Activated T-helper 1 cell treated with anti-CD3 and anti-CD28 coated beads, Interleukin-12 subunit alpha, Interleukin-12 subunit beta, Interleukin-2, Interleukin-4 antibody, amounts not matched to agents 30 ng/mL and 10 ng/mL and 1 ng/mL, durations not matched to agents 14 hours and 24 hours and 36 hours (primary cell): ENCODE measurements at regions not wholly inside any gene's neighbourhood (a gene's known extent, or its start where the extent isn't known, plus 50 kb on each side); places are given as distances from the start of the nearest gene placed in this dataset.
"Not testable (repeated sequence)": the region's sequence is repeated elsewhere in the genome, so short reads cannot be mapped to it uniquely, and the experiment has no call there.

Experiments used
- DNase-seq: peaks from one replicate; pipeline ENCODE4 v3.0.0; 2021; ENCODE audit warnings: low spot score
- H3K27ac Mint-ChIP-seq: one replicate; pipeline ENCODE4 v1.8.0; 2021; ENCODE audit warnings: mild to moderate bottlenecking, mixed read lengths
- H3K27me3 Mint-ChIP-seq: one replicate; pipeline ENCODE4 v1.8.0; 2022; ENCODE audit warnings: mild to moderate bottlenecking, moderate library complexity, mixed read lengths; ENCODE audit not compliant: insufficient read depth
- H3K36me3 Mint-ChIP-seq: one replicate; pipeline ENCODE4 v1.8.0; 2021; ENCODE audit warnings: low read depth, mixed read lengths
- H3K4me1 Mint-ChIP-seq: one replicate; pipeline ENCODE4 v1.8.0; 2021; ENCODE audit warnings: low read depth, mixed read lengths
- H3K4me3 Mint-ChIP-seq: one replicate; pipeline ENCODE4 v1.8.0; 2021; ENCODE audit warnings: mild to moderate bottlenecking, moderate library complexity, mixed read lengths
- H3K9me3 Mint-ChIP-seq: one replicate; pipeline ENCODE4 v1.8.0; 2021; ENCODE audit warnings: mixed read lengths
- intact Hi-C: fragments of 100-400 bp; cut with micrococcal nuclease; formaldehyde crosslinking; loops from one replicate; pipeline ENCODE4 v1.15.1; 2024

DNA sequence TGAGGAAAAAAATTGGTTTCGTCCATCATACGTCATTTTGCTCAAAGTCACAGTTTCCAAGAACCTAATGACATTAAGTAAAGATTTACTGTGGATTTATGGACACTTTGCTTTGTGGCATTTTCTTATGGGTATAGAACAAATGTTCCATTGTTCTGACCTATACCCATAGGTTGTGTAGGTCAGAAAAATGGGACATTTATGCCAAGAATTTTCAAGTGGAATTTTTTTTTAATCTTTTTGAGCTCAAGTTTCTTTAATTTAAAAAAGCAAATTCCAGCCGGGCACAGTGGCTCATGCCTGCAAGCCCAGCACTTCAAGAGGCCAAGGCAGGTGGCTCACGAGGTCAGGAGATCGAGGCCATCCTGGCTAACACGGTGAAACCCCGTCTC, 187.5 kb upstream of the TPM1 start:
- DNase-seq: no peak
- no peaks in the 10 kb centered on the region for H3K36me3 Mint-ChIP-seq
- H3K4me3 Mint-ChIP-seq: no peak overlapping the region
- peaks cover 8% of the 10 kb centered on the region for H3K27me3 Mint-ChIP-seq
- H3K27ac Mint-ChIP-seq: no peak overlapping the region
- no peaks in the 10 kb centered on the region for H3K9me3 Mint-ChIP-seq
- no peaks in the 10 kb centered on the region for H3K4me1 Mint-ChIP-seq
- intact Hi-C loops: no loop called here

DNA sequence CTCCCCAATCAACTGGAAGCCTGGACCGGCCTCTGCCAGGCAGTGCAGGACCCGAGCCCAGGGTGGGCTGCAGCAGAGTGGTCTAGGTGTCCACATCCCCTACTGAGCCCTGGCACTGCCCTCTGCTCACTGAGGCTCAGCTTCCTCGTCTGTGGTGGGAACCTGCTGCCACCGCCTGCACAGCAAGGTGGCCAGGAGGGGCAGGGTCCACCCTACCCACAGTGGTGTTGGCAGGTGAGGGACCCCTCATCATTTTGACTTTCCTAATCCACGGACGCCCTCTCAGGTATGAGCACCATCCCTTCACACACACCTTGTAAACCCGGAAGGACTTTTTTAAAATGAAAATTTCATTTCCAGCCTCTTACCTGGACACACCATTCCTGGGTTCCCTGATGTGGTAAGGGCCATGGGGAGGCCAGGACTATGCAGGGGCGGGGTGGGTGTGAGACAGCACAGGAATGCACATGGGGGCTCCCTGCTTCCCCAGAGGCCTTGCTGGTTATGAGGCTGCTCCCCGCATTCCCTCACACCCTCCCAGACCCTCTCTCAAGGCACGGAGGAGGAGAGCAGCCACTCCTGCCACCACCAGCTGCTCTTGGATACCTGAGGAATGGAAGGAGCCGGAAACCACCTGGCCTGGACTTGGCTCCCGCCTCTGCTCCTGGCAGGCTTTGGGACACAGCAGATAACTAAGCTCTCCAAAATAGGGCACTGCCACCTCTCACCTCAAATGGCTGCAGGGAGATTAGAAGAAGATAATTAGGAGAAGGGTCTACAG, 185.9 kb upstream of the TPM1 start:
- Mint-ChIP-seq H3K27ac (no peak overlapping the region), H3K9me3 (no peaks in the 10 kb centered on the region), H3K27me3 (peaks cover 8% of the 10 kb centered on the region), H3K4me3 (no peak overlapping the region), H3K36me3 (no peaks in the 10 kb centered on the region), H3K4me1 (no peaks in the 10 kb centered on the region)
- intact Hi-C loops: no loop called here
- DNase-seq: no peak

DNA sequence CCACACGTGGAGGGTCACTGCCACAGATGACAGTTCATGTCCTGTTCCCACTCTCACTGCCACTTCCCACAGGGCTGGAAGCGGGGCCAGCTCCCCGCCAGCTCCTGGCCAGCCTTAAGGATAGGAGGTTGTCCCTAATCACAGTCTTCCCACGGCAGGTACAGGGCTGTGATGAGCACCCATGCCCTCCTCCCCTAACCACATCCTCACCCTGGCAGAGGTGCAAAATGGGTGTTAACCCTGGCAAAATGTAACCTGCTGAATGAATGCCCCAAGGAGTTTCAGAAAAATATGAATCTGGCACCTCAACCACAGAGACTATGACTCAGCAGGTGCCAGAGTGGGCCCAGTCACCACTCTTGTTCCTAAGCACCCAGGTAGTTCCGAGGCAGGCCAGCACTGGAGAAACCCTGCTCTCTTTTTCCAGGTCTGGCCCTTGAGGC, 185.1 kb upstream of the TPM1 start:
- DNase-seq: no peak
- no peaks in the 10 kb centered on the region for H3K36me3 Mint-ChIP-seq
- H3K27me3 Mint-ChIP-seq: peaks cover 8% of the 10 kb centered on the region
- intact Hi-C loops: no loop called here
- no peak overlapping the region for H3K27ac Mint-ChIP-seq
- H3K9me3 Mint-ChIP-seq: no peaks in the 10 kb centered on the region
- H3K4me1 Mint-ChIP-seq: no peaks in the 10 kb centered on the region
- no peak overlapping the region for H3K4me3 Mint-ChIP-seq

DNA sequence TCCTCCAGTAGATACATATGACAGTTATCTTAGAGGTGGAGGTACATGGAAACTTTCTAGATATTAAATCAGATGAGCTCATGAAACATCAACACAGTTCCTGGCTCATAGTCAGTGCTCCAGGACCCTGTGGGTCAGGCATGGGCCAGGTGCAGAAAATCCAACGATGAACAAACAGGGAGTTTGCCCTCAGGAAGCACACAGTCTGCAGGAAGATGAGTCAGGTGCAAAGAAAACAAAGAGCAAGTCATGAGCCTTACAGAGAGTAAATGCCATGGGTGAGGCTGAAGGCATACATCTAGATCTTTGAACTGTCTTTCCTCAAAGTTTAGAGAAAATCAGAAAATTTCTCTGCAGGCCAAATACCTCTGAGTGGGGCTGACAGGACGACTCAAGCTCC, 184.2 kb upstream of the TPM1 start:
- Mint-ChIP-seq H3K4me3 (no peak overlapping the region), H3K27ac (no peak overlapping the region), H3K9me3 (no peaks in the 10 kb centered on the region), H3K36me3 (no peaks in the 10 kb centered on the region), H3K4me1 (no peaks in the 10 kb centered on the region), H3K27me3 (peaks cover 8% of the 10 kb centered on the region)
- DNase-seq: no peak
- intact Hi-C loops: no loop called here

DNA sequence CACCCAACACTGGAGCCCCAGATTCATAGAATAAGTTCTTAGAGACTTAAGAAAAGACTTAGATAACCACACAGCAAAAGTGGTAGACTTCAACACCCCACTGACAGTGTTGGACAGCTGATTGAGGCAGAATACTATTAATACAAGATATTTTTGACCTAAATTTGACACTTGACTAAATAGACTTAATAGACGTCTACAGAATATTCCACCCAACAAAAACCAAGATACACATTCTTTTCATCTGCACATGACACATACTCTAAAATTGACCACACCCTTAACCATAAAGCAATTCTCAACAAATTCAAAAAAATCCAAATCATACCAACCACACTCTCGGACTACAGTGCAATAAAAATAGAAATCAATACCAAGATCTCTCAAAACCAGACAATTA, 179.8 kb upstream of the TPM1 start:
- Mint-ChIP-seq H3K27me3 (peaks cover 14% of the 10 kb centered on the region), H3K27ac (no peak overlapping the region), H3K36me3 (no peaks in the 10 kb centered on the region), H3K9me3 (no peaks in the 10 kb centered on the region), H3K4me1 (no peaks in the 10 kb centered on the region), H3K4me3 (no peak overlapping the region)
- no peak for DNase-seq
- intact Hi-C loops: no loop called here

DNA sequence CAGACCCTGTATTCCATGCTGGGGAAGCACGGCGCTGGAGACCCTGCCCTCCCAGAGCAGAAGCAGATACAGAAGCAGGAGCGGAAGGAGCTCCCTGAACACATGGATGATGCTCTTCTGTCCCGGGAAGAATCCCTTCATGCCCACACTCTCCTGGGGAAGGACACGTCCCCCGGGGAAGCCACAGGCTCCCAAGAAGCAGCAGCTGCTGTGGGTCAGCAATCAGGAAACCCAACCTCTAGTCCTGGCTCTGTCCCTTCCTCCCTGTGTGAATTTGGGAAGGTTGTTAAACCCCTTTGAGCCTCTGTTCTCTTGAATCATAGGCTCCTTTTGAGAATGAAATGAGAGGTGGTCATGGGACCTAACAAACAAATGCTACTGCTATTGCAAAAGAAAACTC, 176.2 kb upstream of the TPM1 start:
- Mint-ChIP-seq H3K4me3 (no peak overlapping the region), H3K27ac (no peak overlapping the region), H3K9me3 (no peaks in the 10 kb centered on the region), H3K36me3 (no peaks in the 10 kb centered on the region), H3K27me3 (peaks cover 8% of the 10 kb centered on the region), H3K4me1 (no peaks in the 10 kb centered on the region)
- intact Hi-C loops: no loop called here
- DNase-seq: no peak

DNA sequence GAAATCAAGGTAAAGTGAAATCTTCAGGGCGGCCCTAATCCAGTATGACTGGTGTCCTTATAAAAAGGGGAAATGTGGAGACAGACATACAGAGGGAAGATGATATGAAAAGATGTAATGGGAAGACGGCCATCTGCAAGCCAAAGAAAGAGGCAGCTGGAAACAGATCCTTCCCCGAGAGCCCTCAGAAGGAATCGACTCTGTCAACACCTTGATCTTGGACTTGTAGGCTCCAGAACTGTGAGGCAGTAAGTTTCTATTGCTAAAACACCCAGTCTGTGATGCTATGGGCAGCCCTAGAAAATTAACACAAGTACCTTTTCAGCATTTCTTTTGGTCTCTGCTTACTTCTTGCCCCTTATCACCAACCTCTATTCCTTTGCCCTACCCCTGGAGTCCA, 174.7 kb upstream of the TPM1 start:
- Mint-ChIP-seq H3K4me1 (no peaks in the 10 kb centered on the region), H3K27me3 (peaks cover 8% of the 10 kb centered on the region), H3K36me3 (no peaks in the 10 kb centered on the region), H3K27ac (no peak overlapping the region), H3K4me3 (no peak overlapping the region), H3K9me3 (no peaks in the 10 kb centered on the region)
- intact Hi-C loops: no loop called here
- DNase-seq: no peak

DNA sequence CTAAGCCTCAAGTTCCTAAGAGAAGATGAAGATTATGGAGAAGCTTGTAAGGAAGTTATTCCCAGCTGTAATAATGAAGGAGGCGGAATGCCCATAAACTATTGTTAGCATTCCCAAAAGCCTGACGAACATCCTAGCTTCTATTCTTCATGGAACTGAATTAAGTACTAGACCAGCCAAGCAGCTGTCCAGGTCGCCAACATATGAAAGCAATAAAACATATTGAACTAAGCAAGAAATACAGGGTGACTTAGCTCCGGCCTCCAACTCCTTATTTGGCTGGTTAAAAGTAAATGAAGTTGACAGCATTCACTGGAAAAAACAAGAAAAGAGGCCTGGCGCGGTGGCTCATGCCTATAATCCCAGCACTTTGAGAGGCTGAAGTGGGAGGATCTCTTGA, 174.0 kb upstream of the TPM1 start:
- H3K9me3 Mint-ChIP-seq: no peaks in the 10 kb centered on the region
- H3K4me3 Mint-ChIP-seq: no peak overlapping the region
- no peak overlapping the region for H3K27ac Mint-ChIP-seq
- no peaks in the 10 kb centered on the region for H3K4me1 Mint-ChIP-seq
- peaks cover 8% of the 10 kb centered on the region for H3K27me3 Mint-ChIP-seq
- intact Hi-C loops: no loop called here
- no peaks in the 10 kb centered on the region for H3K36me3 Mint-ChIP-seq
- DNase-seq: no peak

DNA sequence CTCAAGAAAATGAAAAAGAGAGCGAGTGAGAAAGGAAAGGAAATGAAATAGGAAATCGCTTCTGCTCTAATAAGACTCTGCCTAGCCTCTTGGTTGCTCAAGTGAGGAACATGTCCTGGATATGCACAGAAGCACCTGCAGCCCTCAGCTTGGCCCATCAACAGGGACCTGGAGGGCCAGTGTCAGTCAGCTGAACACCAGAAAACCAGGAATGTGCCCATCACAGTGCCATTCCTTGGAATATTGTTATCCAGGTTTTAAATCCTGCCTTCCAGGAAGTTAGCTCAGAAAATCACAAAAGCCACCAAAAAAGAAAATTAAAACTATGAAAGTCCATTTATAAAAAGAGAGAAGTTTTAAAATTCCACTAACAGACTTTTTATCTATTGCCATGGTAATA, 173.4 kb upstream of the TPM1 start:
- intact Hi-C loops: no loop called here
- H3K36me3 Mint-ChIP-seq: no peaks in the 10 kb centered on the region
- no peaks in the 10 kb centered on the region for H3K4me1 Mint-ChIP-seq
- no peak overlapping the region for H3K4me3 Mint-ChIP-seq
- H3K9me3 Mint-ChIP-seq: no peaks in the 10 kb centered on the region
- H3K27me3 Mint-ChIP-seq: peaks cover 6% of the 10 kb centered on the region
- no peak overlapping the region for H3K27ac Mint-ChIP-seq
- no peak for DNase-seq

DNA sequence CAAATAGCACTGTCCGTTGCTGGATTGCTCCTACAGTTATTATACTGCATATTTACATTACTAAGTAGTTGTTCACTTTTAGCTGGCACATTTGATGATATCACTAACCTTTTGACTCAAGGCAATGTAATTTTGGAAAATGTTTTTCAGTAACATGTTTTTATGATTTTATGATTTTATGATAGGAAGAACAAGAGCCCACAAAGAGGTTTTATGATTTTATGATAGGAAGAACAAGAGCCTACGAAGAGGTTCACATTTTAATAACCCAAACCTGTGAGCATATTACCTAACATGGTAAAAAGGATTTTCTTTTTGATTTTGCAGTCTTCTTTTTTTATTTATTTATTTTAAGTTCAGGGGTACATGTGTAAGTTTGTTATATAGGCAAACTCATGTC, 172.3 kb upstream of the TPM1 start:
- Mint-ChIP-seq H3K9me3 (no peaks in the 10 kb centered on the region), H3K36me3 (no peaks in the 10 kb centered on the region), H3K4me1 (no peaks in the 10 kb centered on the region), H3K27me3 (peaks cover 2% of the 10 kb centered on the region), H3K4me3 (no peak overlapping the region), H3K27ac (no peak overlapping the region)
- intact Hi-C loops: no loop called here
- no peak for DNase-seq

DNA sequence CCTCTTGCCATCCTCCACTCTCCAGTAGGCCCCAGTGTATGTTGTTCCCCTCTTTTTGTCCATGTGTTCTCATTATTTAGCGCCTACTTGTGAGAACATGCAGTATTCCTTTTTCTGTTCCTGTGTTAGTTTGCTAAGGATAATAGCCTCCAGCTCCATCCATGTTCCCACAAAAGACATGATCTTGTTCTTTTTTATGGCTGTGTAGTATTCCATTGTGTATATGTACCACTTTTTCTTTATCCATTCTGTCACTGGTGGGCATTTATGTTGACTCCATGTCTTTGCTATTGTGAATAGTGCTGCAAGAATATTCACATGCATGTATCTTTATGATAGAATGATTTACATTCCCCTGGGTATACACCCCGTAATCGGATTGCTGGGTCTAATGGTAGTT, 171.8 kb upstream of the TPM1 start:
- H3K9me3 Mint-ChIP-seq, H3K4me3 Mint-ChIP-seq, H3K4me1 Mint-ChIP-seq, DNase-seq, H3K27ac Mint-ChIP-seq, intact Hi-C loops, H3K27me3 Mint-ChIP-seq, H3K36me3 Mint-ChIP-seq: not testable (repeated sequence)

DNA sequence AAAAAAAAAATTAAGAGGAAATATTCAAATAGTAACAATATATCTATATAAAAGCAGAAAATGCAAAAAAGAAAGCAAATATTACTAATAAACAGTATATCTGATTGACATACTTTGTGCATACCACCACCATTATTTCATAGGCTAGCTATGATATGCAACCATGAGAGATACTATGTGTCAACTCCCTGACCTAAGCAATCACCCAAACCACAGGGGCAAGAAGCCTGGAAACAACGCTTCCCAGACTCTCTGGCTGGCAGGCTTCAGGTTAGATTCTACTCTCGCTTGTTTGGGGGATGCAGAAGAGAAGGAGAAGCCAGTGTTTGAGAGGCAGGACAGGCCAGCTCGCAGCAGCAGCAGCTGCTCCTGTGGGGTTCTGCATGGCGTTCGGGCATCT, 169.3 kb upstream of the TPM1 start:
- intact Hi-C loops: no loop called here
- no peak overlapping the region for H3K27ac Mint-ChIP-seq
- H3K4me3 Mint-ChIP-seq: no peak overlapping the region
- peaks cover 3% of the 10 kb centered on the region for H3K27me3 Mint-ChIP-seq
- H3K9me3 Mint-ChIP-seq: no peaks in the 10 kb centered on the region
- H3K4me1 Mint-ChIP-seq: no peaks in the 10 kb centered on the region
- DNase-seq: no peak
- no peaks in the 10 kb centered on the region for H3K36me3 Mint-ChIP-seq

DNA sequence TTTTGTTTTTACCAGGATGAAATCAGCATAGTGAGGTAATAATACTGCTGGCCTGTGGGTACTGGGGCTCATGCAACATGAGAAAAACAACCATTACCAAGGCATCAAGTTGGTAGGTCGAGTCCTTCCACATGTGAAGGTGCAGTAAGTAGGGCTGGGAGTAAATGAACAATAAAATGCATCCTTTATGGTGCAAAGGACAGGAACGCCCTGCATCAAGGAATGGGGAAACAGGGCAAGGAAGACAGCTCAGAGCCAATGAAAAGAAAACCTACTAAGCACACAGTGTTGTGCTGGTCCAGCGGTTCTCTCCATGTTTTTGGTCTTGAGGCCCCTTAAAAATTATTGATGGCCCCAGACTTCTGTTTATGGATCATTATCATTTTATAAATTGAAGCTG, 168.5 kb upstream of the TPM1 start:
- Mint-ChIP-seq H3K4me1 (no peaks in the 10 kb centered on the region), H3K27ac (no peak overlapping the region), H3K9me3 (no peaks in the 10 kb centered on the region), H3K36me3 (no peaks in the 10 kb centered on the region), H3K4me3 (no peak overlapping the region), H3K27me3 (peaks cover 6% of the 10 kb centered on the region)
- intact Hi-C loops: no loop called here
- no peak for DNase-seq
